ENCODE measurements at regions not wholly inside any gene's neighbourhood (a gene's known extent, or its start where the extent isn't known, plus 50 kb on each side); places are given as distances from the start of the nearest gene placed in this dataset.
"Not testable (repeated sequence)": the region's sequence is repeated elsewhere in the genome, so short reads cannot be mapped to it uniquely, and the experiment has no call there.

- DNase-seq (ENCODE audit: low spot score) = no peak
Observed at GRCh38 chr13:22940090-22940710, 240.6 kb upstream of the SGCG start.

DNA sequence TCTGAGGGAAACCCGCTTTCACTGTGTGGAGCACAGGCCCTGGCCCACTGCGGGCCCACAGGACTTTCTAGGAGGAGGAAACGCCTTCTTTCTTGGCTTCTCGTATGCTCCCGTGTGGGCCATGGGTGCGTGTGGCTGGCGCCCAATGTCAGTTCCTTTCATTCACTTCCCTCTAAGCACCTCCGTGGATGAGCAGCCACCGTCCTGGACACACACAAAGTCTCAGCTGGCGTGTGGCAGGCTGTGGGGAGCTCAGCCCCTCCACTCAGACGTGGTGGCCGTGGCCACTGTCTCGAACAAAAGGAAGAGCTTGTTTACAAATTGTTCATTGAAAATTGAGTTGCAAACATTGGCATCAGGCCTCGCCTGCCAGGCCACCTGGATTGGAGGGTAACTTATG, 240.0 kb upstream of the SGCG start:
- DNase-seq (ENCODE audit: low spot score) = no peak

GRCh38 chr13:22941495-22941894, 239.3 kb upstream of the SGCG start:
- not testable (repeated sequence) for DNase-seq (ENCODE audit: low spot score)

DNA sequence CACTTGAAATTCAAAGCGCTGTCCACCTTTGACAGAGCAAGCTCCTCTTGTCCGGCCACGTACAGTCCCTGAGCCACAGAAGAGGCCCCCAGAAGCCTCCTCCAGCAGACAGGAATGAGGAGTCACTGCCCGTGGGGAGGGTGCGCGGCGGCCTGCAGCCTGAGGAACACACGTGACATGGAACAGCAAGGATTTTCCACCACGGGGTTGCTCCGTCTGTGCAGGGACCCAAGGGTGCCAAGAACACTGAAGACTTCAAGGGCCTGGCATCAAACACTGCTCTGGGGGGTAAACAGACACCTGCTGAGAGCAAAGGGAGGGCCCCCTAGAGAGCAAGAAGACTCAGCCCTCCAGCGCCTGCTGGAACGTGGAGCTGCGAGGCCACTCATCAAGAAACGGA, 237.9 kb upstream of the SGCG start:
- not testable (repeated sequence) for DNase-seq (ENCODE audit: low spot score)

DNA sequence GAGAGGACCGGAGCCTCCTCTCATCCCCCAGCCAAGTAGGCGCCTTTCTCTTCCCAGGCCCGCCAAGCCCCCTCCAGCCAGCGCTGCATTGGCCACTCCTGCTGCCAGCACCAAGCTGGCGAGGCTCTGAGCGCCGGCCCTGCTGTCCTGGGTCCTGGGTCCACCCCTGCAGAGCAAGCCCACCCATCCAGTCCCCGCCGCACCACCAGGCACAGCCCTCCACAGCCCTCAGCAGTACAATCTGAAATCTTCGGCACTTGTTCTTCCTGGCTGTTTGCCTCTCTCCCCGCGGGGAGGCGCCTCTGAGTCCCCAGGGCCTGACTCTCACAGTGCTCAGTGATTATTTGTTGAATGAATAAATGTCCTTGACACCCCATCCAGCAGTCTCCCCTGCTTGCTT, 236.4 kb upstream of the SGCG start:
- DNase-seq (ENCODE audit: low spot score) = no peak

GRCh38 chr13:22945321-22946226, 235.2 kb upstream of the SGCG start:
- DNase-seq (ENCODE audit: low spot score) = no peak

- no peak for DNase-seq (ENCODE audit: low spot score)
Observed at GRCh38 chr13:22948421-22948820, 232.4 kb upstream of the SGCG start.

DNA sequence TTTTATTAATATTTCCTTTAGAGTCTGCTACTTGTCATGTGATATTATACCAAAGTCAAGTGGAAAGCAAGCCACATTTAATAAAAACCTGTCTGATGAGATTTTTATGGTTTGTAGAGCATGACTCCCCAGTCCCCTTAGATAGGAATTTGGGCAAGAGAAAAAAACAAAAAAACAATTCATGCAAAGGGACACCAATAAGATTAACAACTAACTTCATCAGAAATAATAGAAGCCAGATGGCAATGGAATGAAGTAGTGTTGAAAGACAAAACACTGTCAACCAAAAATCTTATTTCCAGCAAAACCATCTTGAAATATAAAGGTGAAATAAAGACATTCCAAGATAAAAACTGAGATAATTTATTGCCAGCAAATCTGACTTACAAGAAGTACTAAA, 228.8 kb upstream of the SGCG start:
- DNase-seq (ENCODE audit: low spot score) = not testable (repeated sequence)

- DNase-seq (ENCODE audit: low spot score) = not testable (repeated sequence)
Observed at GRCh38 chr13:22955147-22955546, 225.6 kb upstream of the SGCG start.

DNA sequence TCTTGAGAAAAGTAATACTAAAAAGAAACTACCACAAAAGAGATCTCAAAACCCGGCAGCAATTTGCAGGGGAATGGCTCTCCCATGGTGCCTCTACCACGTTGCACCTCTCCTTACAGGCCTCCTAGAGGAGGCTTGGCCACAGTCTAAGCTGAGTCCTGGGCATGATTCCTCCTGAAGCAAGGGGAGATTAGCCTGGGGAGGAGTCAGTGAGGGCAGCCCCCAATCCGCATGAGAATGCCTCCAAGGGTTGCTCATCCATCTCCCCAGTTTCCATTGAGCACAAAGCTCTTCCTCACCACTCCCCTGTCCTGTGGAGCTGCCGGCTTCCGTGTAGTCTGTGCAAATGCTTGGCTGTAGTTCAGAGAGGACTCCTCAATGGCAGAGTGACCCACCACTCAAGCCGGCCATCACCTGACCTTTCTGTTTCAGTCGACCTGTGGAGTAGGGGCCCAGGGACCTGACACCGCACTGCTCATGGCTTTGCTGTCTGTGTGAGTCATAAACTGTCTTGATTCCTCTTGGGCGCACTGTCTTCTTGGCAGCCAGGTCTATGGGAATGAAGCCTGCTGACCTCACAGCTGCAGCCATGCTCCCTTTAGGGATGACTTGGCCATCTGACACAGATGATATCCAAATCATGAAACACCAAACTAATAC, 224.2 kb upstream of the SGCG start:
- not testable (repeated sequence) for DNase-seq (ENCODE audit: low spot score)

DNA sequence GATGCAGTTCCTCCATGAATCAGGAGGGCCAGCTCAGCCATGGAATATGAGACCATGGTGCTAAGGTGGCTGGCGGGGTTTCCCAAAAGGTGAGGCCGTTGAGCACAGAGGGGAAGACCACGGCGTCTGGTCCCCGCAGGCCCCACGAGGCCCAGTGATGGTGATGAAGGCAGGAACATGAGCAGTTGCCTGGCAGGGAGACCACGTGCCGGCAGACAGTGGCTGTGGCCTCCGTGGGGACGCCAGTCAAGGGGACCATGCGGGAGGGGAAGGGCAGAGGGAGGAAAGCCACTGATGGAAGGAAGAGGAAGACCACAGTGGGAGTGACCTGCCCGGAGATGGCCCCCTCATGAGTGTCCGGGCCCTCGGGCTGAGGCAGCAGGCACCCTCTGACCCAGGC, 220.9 kb upstream of the SGCG start:
- not testable (repeated sequence) for DNase-seq (ENCODE audit: low spot score)

DNA sequence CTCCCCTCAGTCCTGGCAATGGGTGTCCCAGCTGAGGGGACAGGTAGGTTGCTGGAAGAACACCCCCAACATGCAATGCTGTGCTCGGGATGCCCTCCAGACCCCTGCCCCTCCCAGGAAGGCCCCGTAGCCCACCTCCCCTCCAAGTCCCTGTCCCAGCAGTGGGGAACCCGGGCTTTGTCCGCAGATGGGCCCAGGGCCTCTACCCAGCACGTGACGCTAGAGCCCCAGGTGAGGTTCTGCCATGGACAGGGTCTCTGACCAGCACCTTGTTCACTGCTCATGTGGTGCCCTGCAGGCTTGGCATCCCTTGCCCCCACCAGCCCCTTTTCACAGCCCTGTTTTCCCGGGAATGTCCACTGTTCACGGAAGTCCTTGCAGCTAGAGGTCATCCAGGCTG, 220.0 kb upstream of the SGCG start:
- no peak for DNase-seq (ENCODE audit: low spot score)

DNA sequence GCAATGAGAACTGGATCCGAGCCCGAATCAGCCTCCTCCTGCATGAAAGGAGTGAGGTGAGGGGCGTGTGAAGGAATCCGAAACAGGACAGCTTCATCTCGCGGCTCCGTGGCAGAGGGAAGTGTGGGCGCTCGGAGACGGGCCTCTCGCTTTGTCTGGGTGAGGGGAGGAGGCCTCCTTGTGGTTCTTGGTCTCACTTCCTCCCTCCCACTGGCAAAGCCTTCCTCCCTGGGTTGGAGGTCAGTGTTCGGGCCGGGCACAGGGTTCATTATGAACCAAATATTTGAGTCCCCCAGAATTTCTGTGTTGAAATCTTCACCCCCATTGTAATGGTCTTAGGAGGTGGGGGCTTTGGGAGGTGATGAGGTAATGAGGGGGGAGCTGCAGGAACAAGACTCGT, 219.4 kb upstream of the SGCG start:
- not testable (repeated sequence) for DNase-seq (ENCODE audit: low spot score)

DNA sequence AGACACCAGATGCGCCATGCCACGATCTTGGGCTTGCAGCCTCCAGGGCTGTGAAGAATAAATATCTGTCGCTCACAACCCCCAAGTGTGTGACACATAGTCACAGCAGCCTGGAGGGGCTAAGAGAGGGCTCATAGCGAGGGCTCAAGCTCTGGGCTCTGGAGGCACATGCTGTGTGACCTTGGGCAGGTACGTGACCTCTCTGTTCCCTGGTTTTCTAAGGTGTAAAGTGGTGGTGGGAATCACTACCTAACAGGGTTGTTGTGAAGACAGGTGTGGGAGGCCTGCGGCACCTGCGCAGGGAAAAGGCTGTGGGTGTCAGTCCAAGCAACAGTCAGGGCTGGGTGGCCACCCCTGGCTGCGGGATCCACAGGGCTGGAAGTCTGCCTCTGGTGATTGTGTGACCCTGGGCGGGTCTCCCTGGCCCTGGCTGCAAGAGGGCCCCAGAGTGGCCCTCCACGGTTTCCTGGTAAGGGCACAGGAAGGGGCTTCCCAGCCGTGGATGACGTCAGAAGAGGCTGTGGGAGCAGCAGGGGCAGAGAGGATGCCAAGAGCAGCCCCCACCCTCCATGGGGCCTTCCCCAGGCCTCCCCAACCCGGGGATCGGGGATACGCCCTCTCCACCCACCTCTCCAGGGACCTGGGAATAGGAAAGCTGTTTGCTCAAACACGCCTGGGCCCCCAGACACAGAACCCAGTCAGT, 218.8 kb upstream of the SGCG start:
- no peak for DNase-seq (ENCODE audit: low spot score)

DNA sequence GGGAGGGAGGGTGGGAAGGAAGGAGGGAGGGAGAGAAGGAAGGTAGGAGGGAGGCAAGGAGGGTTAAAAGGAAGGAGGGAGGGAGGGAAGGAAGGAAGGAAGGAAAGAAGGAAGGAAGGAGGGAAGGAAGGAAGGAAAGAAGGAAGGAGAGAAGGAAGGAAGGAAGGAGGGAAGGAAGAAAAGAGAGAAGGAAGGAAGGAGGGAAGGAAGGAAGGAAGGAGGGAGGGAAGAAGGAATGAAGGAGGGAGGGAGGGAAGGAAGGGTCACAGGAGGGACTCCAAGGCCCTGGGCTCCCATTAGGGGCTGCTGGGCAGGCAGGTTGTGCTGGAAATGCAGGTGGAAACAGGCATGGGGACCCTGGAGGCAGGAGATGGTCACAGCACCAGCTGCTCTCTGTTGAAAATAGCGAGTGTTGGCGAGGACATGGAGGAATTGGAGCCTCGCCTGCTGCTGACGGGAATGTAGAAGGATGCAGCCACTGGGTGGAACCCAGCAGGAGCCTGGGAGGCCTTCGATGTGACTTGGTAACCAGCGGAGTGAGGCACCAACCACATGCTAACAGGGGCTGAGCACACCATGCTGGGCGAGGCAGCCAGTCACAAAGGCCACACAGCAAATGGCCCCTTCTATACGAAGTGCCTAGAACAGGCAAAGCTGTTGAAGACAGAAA, 217.3 kb upstream of the SGCG start:
- not testable (repeated sequence) for DNase-seq (ENCODE audit: low spot score)

DNA sequence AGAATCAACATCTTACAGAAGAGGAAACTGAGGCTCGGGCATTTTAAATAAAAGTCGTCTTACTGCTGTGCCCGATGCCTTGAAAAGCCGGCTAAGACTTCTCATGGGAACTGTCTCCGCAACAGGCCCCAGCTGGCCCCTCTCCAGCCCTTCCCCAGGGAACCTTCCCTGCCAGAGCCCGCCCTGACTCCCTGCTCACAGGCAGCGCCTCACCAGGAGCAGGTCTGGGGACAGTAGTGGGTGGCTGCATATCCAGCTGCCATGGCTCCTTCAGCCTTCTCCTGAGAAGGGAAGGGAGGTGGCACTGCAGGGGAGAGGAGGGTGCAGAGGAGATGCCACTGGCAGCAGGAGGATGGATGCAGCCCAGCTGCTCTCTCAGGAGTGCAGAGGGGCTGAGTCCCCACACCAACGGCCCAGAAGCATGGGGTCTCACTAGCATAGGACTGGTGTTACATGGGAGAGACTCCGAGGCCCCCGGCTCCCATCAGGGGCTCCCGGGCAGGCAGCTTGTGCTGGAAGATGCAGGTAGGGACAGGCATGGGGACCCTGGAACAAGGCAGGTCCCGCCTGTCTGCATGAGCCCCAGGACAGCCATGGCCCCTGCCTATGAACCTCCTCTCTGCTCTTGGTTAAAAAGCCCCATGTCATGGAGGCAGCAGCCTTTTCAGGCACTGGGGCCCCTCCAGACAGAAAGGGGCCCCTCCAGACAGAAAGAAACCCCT, 216.4 kb upstream of the SGCG start:
- DNase-seq (ENCODE audit: low spot score) = no peak

DNA sequence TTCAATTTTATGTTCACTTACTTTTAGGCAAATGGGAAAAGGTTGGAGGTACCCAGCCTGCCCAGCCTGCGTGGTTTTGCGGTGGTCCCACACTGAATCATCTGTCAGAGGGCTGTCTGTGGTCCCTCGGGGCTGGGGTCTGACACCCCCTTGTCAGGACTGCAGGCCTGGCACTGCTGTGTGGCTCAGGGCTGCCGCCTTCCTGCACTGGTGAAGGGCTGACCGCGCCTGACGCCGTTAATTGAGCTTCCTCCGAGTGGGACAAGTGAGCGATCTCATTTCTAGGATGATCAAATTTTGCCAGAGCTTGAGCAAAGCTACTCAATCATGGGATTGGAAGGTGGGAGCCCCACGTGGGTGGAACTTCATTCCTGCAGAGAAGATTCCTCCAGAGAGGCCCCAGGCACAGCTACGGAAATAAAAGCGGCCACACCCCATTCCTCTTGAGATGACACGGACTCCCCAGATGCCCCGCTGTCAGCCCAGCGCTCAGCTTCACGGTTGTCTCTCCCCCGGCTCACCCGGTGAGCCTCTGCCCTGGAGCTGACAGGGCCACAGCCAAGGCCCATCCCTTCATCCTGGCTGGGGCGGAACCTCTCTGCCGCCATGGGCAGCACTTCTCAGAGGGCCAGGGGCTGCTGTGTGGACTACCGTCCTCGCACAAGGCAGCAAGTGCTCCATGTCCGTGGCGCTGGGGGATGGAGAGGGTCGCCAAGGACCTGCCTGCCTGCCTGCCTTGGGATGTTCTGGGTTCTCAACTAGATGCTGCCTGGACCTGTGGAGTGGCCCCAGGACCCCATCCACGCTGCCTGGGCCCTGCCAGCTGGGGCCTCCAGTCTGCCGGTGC, 215.5 kb upstream of the SGCG start:
- not testable (repeated sequence) for DNase-seq (ENCODE audit: low spot score)

DNA sequence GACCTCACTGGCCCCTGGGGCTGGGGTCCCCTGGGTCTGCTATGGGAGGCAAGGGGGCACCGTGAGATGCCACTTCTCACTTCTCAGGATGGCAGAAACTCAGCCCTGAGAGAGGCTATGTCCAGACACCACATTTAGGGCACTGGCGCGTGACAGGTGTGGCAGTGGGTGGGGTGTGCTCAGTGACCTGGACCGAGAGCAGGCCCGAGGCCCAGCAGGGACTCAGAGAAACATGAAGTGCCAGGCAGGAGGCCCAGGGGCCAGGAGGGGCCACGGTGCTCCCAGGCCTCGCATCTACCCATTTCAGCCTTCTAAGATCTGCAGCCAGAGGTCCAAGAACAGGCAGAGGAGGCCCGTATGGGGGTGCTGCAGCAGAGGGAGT, 214.9 kb upstream of the SGCG start:
- DNase-seq (ENCODE audit: low spot score) = not testable (repeated sequence)

DNA sequence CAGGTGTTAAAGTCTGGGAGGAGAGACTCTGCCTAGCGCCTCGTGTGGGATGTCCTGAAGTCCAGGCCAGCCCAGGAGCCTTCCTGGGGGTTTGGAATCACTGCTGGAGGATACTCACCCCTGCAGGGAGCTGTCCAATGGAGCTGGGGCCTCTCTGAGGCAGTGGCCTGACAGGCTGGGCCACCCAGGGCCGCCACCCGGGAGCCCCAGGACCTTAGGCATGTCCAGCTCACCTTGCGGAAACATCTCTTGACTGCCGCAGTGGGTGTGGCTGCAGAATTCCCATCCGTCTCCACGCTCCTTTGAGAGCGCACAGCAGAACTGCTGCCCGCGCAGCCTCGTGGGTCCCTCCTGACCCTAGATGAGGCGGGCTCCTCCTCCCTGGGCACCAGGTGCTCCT, 214.0 kb upstream of the SGCG start:
- DNase-seq (ENCODE audit: low spot score) = not testable (repeated sequence)

DNA sequence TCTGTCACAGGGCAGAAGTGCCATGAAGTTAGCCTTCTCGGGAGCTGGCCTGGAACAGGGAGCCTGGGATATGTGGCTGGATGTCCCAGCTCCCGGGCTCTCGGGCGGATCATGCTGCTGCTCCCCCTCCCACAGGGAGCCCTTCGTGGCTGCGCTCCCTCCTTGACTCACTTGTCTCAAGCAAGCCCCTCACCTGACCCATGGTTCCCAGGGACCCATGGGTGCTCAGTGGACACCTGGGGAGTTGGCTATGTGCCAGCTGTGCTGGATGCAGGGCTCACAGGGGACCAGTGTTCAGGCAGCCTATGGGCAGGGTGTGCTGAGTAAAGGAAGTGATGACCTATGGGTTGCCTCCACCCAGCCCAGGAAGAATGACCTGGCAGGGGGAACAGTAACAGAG, 213.1 kb upstream of the SGCG start:
- no peak for DNase-seq (ENCODE audit: low spot score)
